Chondrocyte (in vitro differentiated cells): ENCODE measurements at regions not wholly inside any gene's neighbourhood (a gene's known extent, or its start where the extent isn't known, plus 50 kb on each side); places are given as distances from the start of the nearest gene placed in this dataset.

Source experiments
- DNase-seq: peaks from one replicate; pipeline ENCODE4 v3.0.0; 2021; ENCODE audit warnings: mixed read lengths, low spot score
- H3K27ac Mint-ChIP-seq: one replicate; pipeline ENCODE4 v1.8.0; 2021; ENCODE audit warnings: mild to moderate bottlenecking, moderate library complexity, mixed read lengths; ENCODE audit not compliant: unreplicated experiment
- H3K27me3 Mint-ChIP-seq: 2 replicates; pipeline ENCODE4 v1.8.0; 2021; ENCODE audit warnings: low read depth, mixed read lengths
- H3K36me3 Mint-ChIP-seq: 2 replicates; pipeline ENCODE4 v1.8.0; 2021; ENCODE audit warnings: low read depth, mixed read lengths
- H3K4me1 Mint-ChIP-seq: 2 replicates; pipeline ENCODE4 v1.8.0; 2021; ENCODE audit warnings: low read depth, mild to moderate bottlenecking, mixed read lengths
- H3K4me3 Mint-ChIP-seq: one replicate; pipeline ENCODE4 v1.8.0; 2021; ENCODE audit warnings: mild to moderate bottlenecking, moderate library complexity, mixed read lengths; ENCODE audit not compliant: unreplicated experiment
- H3K9me3 Mint-ChIP-seq: 2 replicates; pipeline ENCODE4 v1.8.0; 2021; ENCODE audit warnings: low read depth, mixed read lengths
- CTCF ChIP-seq: fragments of 200-600 bp; sonication (generic); IDR thresholded peaks from 2 replicates; pipeline ENCODE4 v1.5.0; 2021; ENCODE audit warnings: antibody characterized with exemption, mild to moderate bottlenecking, moderate library complexity

- H3K27me3 Mint-ChIP-seq = peaks cover 15% of the 10 kb centered on the region
- TF ChIP-seq CTCF = no peak
- DNase-seq = no peak
- H3K27ac Mint-ChIP-seq = no peak overlapping the region
- no peaks in the 10 kb centered on the region for H3K4me1 Mint-ChIP-seq
- no peaks in the 10 kb centered on the region for H3K9me3 Mint-ChIP-seq
- no peak overlapping the region for H3K4me3 Mint-ChIP-seq
- H3K36me3 Mint-ChIP-seq = no peaks in the 10 kb centered on the region
These were observed 174.9 kb downstream of the TNFSF13B start for GRCh38 chr13:108444448-108444847.

- DNase-seq = no peak
- H3K36me3 Mint-ChIP-seq = no peaks in the 10 kb centered on the region
- no peak for TF ChIP-seq CTCF
- peaks cover 21% of the 10 kb centered on the region for H3K27me3 Mint-ChIP-seq
- H3K4me3 Mint-ChIP-seq = no peak overlapping the region
- H3K4me1 Mint-ChIP-seq = no peaks in the 10 kb centered on the region
- no peak overlapping the region for H3K27ac Mint-ChIP-seq
- H3K9me3 Mint-ChIP-seq = no peaks in the 10 kb centered on the region
These were observed 179.4 kb downstream of the TNFSF13B start for GRCh38 chr13:108448891-108449290.

- Mint-ChIP-seq H3K27me3 (peaks cover 22% of the 10 kb centered on the region), H3K36me3 (no peaks in the 10 kb centered on the region), H3K27ac (no peak overlapping the region), H3K4me3 (no peak overlapping the region), H3K4me1 (no peaks in the 10 kb centered on the region), H3K9me3 (no peaks in the 10 kb centered on the region)
- TF ChIP-seq CTCF = no peak
- no peak for DNase-seq
These were observed 178.3 kb upstream of the MYO16 start for GRCh38 chr13:108451121-108451520.

- DNase-seq = no peak
- Mint-ChIP-seq H3K4me3 (no peak overlapping the region), H3K27ac (no peak overlapping the region), H3K9me3 (no peaks in the 10 kb centered on the region), H3K36me3 (no peaks in the 10 kb centered on the region), H3K4me1 (no peaks in the 10 kb centered on the region), H3K27me3 (peaks cover 10% of the 10 kb centered on the region)
- TF ChIP-seq CTCF = no peak
These were observed 174.1 kb upstream of the MYO16 start for GRCh38 chr13:108455320-108455719.

- no peaks in the 10 kb centered on the region for H3K36me3 Mint-ChIP-seq
These were observed 169.4 kb upstream of the MYO16 start for GRCh38 chr13:108460043-108460442.

More at GRCh38 chr13:108460043-108460442, 169.4 kb upstream of the MYO16 start:
- H3K4me3 Mint-ChIP-seq = no peak overlapping the region
- DNase-seq = no peak
- no peak overlapping the region for H3K27ac Mint-ChIP-seq
- TF ChIP-seq CTCF = no peak
- peaks cover 4% of the 10 kb centered on the region for H3K27me3 Mint-ChIP-seq
- peaks cover 12% of the 10 kb centered on the region for H3K4me1 Mint-ChIP-seq
- H3K9me3 Mint-ChIP-seq = no peaks in the 10 kb centered on the region
